ENCODE measurements at regions not wholly inside any gene's neighbourhood (a gene's known extent, or its start where the extent isn't known, plus 50 kb on each side); places are given as distances from the start of the nearest gene placed in this dataset.

GRCh38 chr14:97975962-97976361 lies 1178.8 kb downstream of the VRK1 start:
- ATAC-seq = no peak

- ATAC-seq = no peak
Observed at GRCh38 chr14:97976861-97977260, 1179.7 kb downstream of the VRK1 start.

GRCh38 chr14:97977651-97978261 lies 1180.6 kb downstream of the VRK1 start:
- peak; percentile 91 for ATAC-seq

- ATAC-seq = peak; percentile 91
Observed at GRCh38 chr14:97978341-97978740, 1181.2 kb downstream of the VRK1 start.

GRCh38 chr14:97993508-97994019 lies 1196.4 kb downstream of the VRK1 start:
- ATAC-seq = no peak

- no peak for ATAC-seq
Observed at GRCh38 chr14:97994020-97994531, 1196.9 kb downstream of the VRK1 start.

- no peak for ATAC-seq
Observed at GRCh38 chr14:97995038-97995437, 1197.9 kb downstream of the VRK1 start.

GRCh38 chr14:97995531-97995930 lies 1198.3 kb downstream of the VRK1 start:
- ATAC-seq = no peak

- ATAC-seq = no peak
Observed at GRCh38 chr14:98006008-98006407, 1208.8 kb downstream of the VRK1 start.

- peak; percentile 75 for ATAC-seq
Observed at GRCh38 chr14:98008381-98009113, 1211.4 kb downstream of the VRK1 start.

GRCh38 chr14:98009177-98009576 lies 1212.0 kb downstream of the VRK1 start:
- peak; percentile 52 for ATAC-seq

- no peak for ATAC-seq
Observed at GRCh38 chr14:98010784-98011183, 1213.6 kb downstream of the VRK1 start.

GRCh38 chr14:98014851-98015615 lies 1217.9 kb downstream of the VRK1 start:
- ATAC-seq = peak; percentile 35

- no peak for ATAC-seq
Observed at GRCh38 chr14:98015921-98016320, 1218.7 kb downstream of the VRK1 start.

- no peak for ATAC-seq
Observed at GRCh38 chr14:98018628-98019027, 1221.4 kb downstream of the VRK1 start.

GRCh38 chr14:98022541-98023520 lies 1225.6 kb downstream of the VRK1 start:
- ATAC-seq = no peak

GRCh38 chr14:98028162-98028561 lies 1231.0 kb downstream of the VRK1 start:
- ATAC-seq = no peak

GRCh38 chr14:98035396-98035795 lies 1236.6 kb downstream of the BCL11B start:
- ATAC-seq = no peak

GRCh38 chr14:98037831-98038230 lies 1234.2 kb downstream of the BCL11B start:
- no peak for ATAC-seq

GRCh38 chr14:98056946-98057345 lies 1215.1 kb downstream of the BCL11B start:
- no peak for ATAC-seq

GRCh38 chr14:98059106-98059505 lies 1212.9 kb downstream of the BCL11B start:
- ATAC-seq = no peak

- no peak for ATAC-seq
Observed at GRCh38 chr14:98062083-98062482, 1209.9 kb downstream of the BCL11B start.
